Endothelial cell of umbilical vein (primary cell): ENCODE measurements at regions not wholly inside any gene's neighbourhood (a gene's known extent, or its start where the extent isn't known, plus 50 kb on each side); places are given as distances from the start of the nearest gene placed in this dataset.

Experiments
- CTCF ChIP-seq, 2 donors: IDR thresholded peaks; 1 replicate in 1 of 2; 2 replicates in 1 of 2; pipeline ENCODE4 v1.5.1; 2011; ENCODE audit warnings: low read length in 2 of 2, mild to moderate bottlenecking in 2 of 2, moderate library complexity in 2 of 2, control low read depth in 1 of 2, inconsistent platforms in 1 of 2, low read depth in 1 of 2; ENCODE audit not compliant: insufficient read depth in 1 of 2; ENCODE audit errors: extremely low read depth in 1 of 2
- EZH2 ChIP-seq: IDR thresholded peaks from 2 replicates; pipeline ENCODE4 v1.6.1; 2012; ENCODE audit warnings: borderline replicate concordance, low read depth, mild to moderate bottlenecking, moderate library complexity, low read length, inconsistent platforms; ENCODE audit not compliant: severe bottlenecking
- GATA2 ChIP-seq: IDR thresholded peaks from 2 replicates; pipeline ENCODE4 v1.7.0; 2011; ENCODE audit warnings: low read depth, mild to moderate bottlenecking, moderate library complexity, mixed read lengths, low read length; ENCODE audit not compliant: insufficient read length, insufficient read depth
- MAX ChIP-seq: IDR thresholded peaks from 2 replicates; pipeline ENCODE4 v1.6.1; 2011; ENCODE audit not compliant: insufficient read depth, insufficient read length
- POLR2A ChIP-seq: IDR thresholded peaks from 2 replicates; pipeline ENCODE4 v1.6.1; 2012; ENCODE audit warnings: low read depth, mild to moderate bottlenecking, control low read depth, low read length
- POLR2AphosphoS5 ChIP-seq: IDR thresholded peaks from 2 replicates; pipeline ENCODE4 v1.6.1; 2012; ENCODE audit warnings: low read depth, mild to moderate bottlenecking, control low read depth, low read length, moderate library complexity; ENCODE audit not compliant: insufficient read depth

GRCh38 chr1:187956975-187957374 lies 1128.2 kb downstream of the PLA2G4A start:
- TF ChIP-seq CTCF (IDR thresholded peaks at IDR 0.05; ENCODE audit: extremely low read depth in 1 of 2, insufficient read depth in 1 of 2, low read depth in 1 of 2, low read length in 2 of 2) (no peak), POLR2A (no peak), EZH2 (no peak), GATA2 (no peak), MAX (no peak), POLR2AphosphoS5 (no peak)
